Neural progenitor cell (in vitro differentiated cells): ENCODE measurements at regions not wholly inside any gene's neighbourhood (a gene's known extent, or its start where the extent isn't known, plus 50 kb on each side); places are given as distances from the start of the nearest gene placed in this dataset.
"Not testable (repeated sequence)": the region's sequence is repeated elsewhere in the genome, so short reads cannot be mapped to it uniquely, and the experiment has no call there.

Experiments used
- DNase-seq: peaks from one replicate; pipeline ENCODE4 v3.0.0-alpha.2; 2016; ENCODE audit warnings: low spot score
- H2AFZ ChIP-seq: fragments of 200-600 bp; sonication (generic); replicated peaks from 2 replicates; pipeline ENCODE4 v1.6.1; 2016; ENCODE audit warnings: antibody characterized with exemption
- H3F3A ChIP-seq: fragments of 200-600 bp; sonication (generic); 2 replicates; pipeline ENCODE4 v1.6.1; 2016; ENCODE audit warnings: antibody characterized with exemption, low read depth
- H3K27ac ChIP-seq: fragments of 200-600 bp; sonication (generic); 2 replicates; pipeline ENCODE4 v1.5.1; 2016; ENCODE audit warnings: mild to moderate bottlenecking
- H3K27me3 ChIP-seq: fragments of 200-600 bp; sonication (generic); 2 replicates; pipeline ENCODE4 v1.6.1; 2016; ENCODE audit warnings: mild to moderate bottlenecking, moderate library complexity
- H3K36me3 ChIP-seq: fragments of 200-600 bp; sonication (generic); 2 replicates; pipeline ENCODE4 v1.5.1; 2016
- H3K4me1 ChIP-seq: fragments of 200-600 bp; sonication (generic); 2 replicates; pipeline ENCODE4 v1.6.1; 2016; ENCODE audit warnings: mixed run types
- H3K4me2 ChIP-seq: fragments of 200-600 bp; sonication (generic); 2 replicates; pipeline ENCODE4 v1.6.1; 2016
- H3K4me3 ChIP-seq: fragments of 200-600 bp; sonication (generic); 2 replicates; pipeline ENCODE4 v1.5.1; 2016
- H3K79me2 ChIP-seq: fragments of 200-600 bp; sonication (generic); 2 replicates; pipeline ENCODE4 v1.6.1; 2016; ENCODE audit warnings: low read depth
- H3K9ac ChIP-seq: fragments of 200-600 bp; sonication (generic); 2 replicates; pipeline ENCODE4 v1.6.1; 2016
- H3K9me3 ChIP-seq: fragments of 200-600 bp; sonication (generic); 2 replicates; pipeline ENCODE4 v1.5.1; 2016; ENCODE audit warnings: low read depth
- H4K20me1 ChIP-seq: fragments of 200-600 bp; sonication (generic); 2 replicates; pipeline ENCODE4 v1.6.1; 2016; ENCODE audit warnings: low read depth
- H3K27ac Mint-ChIP-seq: 3 replicates; pipeline ENCODE4 v1.8.0; 2021; ENCODE audit warnings: mixed read lengths
- H3K27me3 Mint-ChIP-seq: 2 replicates; pipeline ENCODE4 v1.8.0; 2022; ENCODE audit warnings: low read depth, mild to moderate bottlenecking, inconsistent platforms, moderate library complexity, mixed read lengths; ENCODE audit not compliant: insufficient read depth
- H3K36me3 Mint-ChIP-seq: 3 replicates; pipeline ENCODE4 v1.8.0; 2021; ENCODE audit warnings: mixed read lengths
- H3K4me1 Mint-ChIP-seq: 3 replicates; pipeline ENCODE4 v1.8.0; 2021; ENCODE audit warnings: mixed read lengths
- H3K4me3 Mint-ChIP-seq: 3 replicates; pipeline ENCODE4 v1.8.0; 2021; ENCODE audit warnings: mild to moderate bottlenecking, moderate library complexity, mixed read lengths
- H3K9me3 Mint-ChIP-seq: 3 replicates; pipeline ENCODE4 v1.8.0; 2020; ENCODE audit warnings: mixed read lengths
- CTCF ChIP-seq: fragments of 200-600 bp; sonication (generic); IDR thresholded peaks from 2 replicates; pipeline ENCODE4 v1.5.1; 2017; ENCODE audit warnings: antibody characterized with exemption, mild to moderate bottlenecking
- EZH2 ChIP-seq: fragments of 200-600 bp; sonication (generic); IDR thresholded peaks from 2 replicates; pipeline ENCODE4 v1.6.1; 2017; ENCODE audit warnings: antibody characterized with exemption, mild to moderate bottlenecking, moderate library complexity
- EZH2phosphoT487 ChIP-seq: fragments of 200-600 bp; sonication (generic); IDR thresholded peaks from 2 replicates; pipeline ENCODE4 v1.6.1; 2017; ENCODE audit warnings: antibody characterized with exemption

GRCh38 chr6:15907914-15908518, 220.9 kb upstream of the MYLIP start:
- Histone ChIP-seq H3K4me2 (no peak overlapping the region), H3K27me3 (no peaks in the 10 kb centered on the region), H3F3A (no peaks in the 10 kb centered on the region), H3K27ac (no peak overlapping the region), H3K9me3 (no peaks in the 10 kb centered on the region), H3K9ac (no peak overlapping the region), H2AFZ (no peak overlapping the region), H4K20me1 (no peaks in the 10 kb centered on the region), H3K4me1 (no peaks in the 10 kb centered on the region), H3K4me3 (no peak overlapping the region), H3K36me3 (no peaks in the 10 kb centered on the region), H3K79me2 (no peaks in the 10 kb centered on the region)
- no peak for DNase-seq
- Mint-ChIP-seq H3K9me3 (peaks cover under 1% of the 10 kb centered on the region), H3K27ac (no peak overlapping the region), H3K4me3 (no peak overlapping the region), H3K36me3 (no peaks in the 10 kb centered on the region), H3K27me3 (peaks cover 2% of the 10 kb centered on the region), H3K4me1 (peaks cover 19% of the 10 kb centered on the region)
- no peak for TF ChIP-seq EZH2
- TF ChIP-seq CTCF = no peak

- not testable (repeated sequence) for H3K27ac Mint-ChIP-seq, DNase-seq, H3K4me3 ChIP-seq, H3K4me1 ChIP-seq, H3K9me3 ChIP-seq, H3K27me3 Mint-ChIP-seq, H3K27me3 ChIP-seq, H3K27ac ChIP-seq, H3K36me3 Mint-ChIP-seq, H3K79me2 ChIP-seq, H3K9ac ChIP-seq, H4K20me1 ChIP-seq, H3K4me3 Mint-ChIP-seq, H2AFZ ChIP-seq, H3K4me2 ChIP-seq, H3F3A ChIP-seq, H3K9me3 Mint-ChIP-seq, H3K36me3 ChIP-seq
- H3K4me1 Mint-ChIP-seq = peaks cover 19% of the 10 kb centered on the region
Measured at GRCh38 chr6:15907220-15907913, 221.5 kb upstream of the MYLIP start.

DNA sequence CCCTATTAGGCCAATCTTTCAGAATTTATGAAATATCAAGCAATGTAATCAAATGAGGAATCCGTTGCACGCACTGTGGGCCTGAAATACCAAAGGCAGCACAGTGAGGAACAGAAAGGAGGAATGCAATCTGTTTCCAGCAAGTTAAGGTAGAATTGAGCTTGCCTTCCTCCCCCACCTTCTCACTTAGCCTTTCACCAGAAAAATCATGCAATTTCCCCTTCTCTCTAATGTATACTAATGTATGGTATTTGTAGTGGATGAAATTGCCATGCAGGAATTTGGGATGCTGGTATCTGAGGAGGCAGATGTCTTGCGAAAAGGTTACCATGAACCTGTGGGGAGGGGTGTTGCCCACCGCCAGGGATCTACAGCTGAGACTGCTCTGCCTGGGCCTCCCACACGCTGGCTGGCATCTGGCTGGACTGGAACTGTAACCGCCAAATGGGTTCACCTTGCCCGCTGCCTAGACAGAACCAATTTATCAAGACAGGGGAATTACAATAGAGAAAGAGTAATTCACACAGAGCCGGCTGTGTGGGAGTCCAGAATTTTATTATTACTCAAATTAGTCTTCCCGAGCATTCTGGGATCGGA, 222.4 kb upstream of the MYLIP start:
- Histone ChIP-seq H3K36me3 (no peaks in the 10 kb centered on the region), H3K9ac (no peak overlapping the region), H3K79me2 (no peaks in the 10 kb centered on the region), H3K4me3 (no peak overlapping the region), H3K27me3 (no peaks in the 10 kb centered on the region), H3K9me3 (no peaks in the 10 kb centered on the region), H2AFZ (no peak overlapping the region), H3K4me1 (no peaks in the 10 kb centered on the region), H4K20me1 (no peaks in the 10 kb centered on the region), H3K4me2 (no peak overlapping the region), H3F3A (no peaks in the 10 kb centered on the region), H3K27ac (no peak overlapping the region)
- Mint-ChIP-seq H3K27me3 (peaks cover 2% of the 10 kb centered on the region), H3K9me3 (peaks cover 3% of the 10 kb centered on the region), H3K4me3 (no peak overlapping the region), H3K27ac (no peak overlapping the region), H3K4me1 (peaks cover 19% of the 10 kb centered on the region), H3K36me3 (no peaks in the 10 kb centered on the region)
- TF ChIP-seq EZH2phosphoT487 = no peak
- TF ChIP-seq EZH2 = no peak
- TF ChIP-seq CTCF = no peak
- DNase-seq = no peak
